ENCODE measurements at regions not wholly inside any gene's neighbourhood (a gene's known extent, or its start where the extent isn't known, plus 50 kb on each side); places are given as distances from the start of the nearest gene placed in this dataset.
"Not testable (repeated sequence)": the region's sequence is repeated elsewhere in the genome, so short reads cannot be mapped to it uniquely, and the experiment has no call there.

GRCh38 chr18:59059140-59059539, 80.5 kb upstream of the SEC11C start:
- no peak for DNase-seq

- DNase-seq = no peak
Measured at GRCh38 chr18:59060551-59060950, 79.1 kb upstream of the SEC11C start.

GRCh38 chr18:59061914-59062642, 77.6 kb upstream of the SEC11C start:
- DNase-seq = no peak

GRCh38 chr18:59062643-59063006, 77.1 kb upstream of the SEC11C start:
- DNase-seq = no peak

- DNase-seq = no peak
Measured at GRCh38 chr18:59063300-59063906, 76.3 kb upstream of the SEC11C start.

GRCh38 chr18:59063912-59064311, 75.8 kb upstream of the SEC11C start:
- DNase-seq = no peak

- DNase-seq = no peak
Measured at GRCh38 chr18:59065684-59066083, 74.0 kb upstream of the SEC11C start.

- DNase-seq = peak; percentile 10 to 25 (median 14)
Measured at GRCh38 chr18:59067873-59068272, 71.8 kb upstream of the SEC11C start.

GRCh38 chr18:59068276-59069071, 71.2 kb upstream of the SEC11C start:
- no peak for DNase-seq

GRCh38 chr18:59070181-59070912, 69.3 kb upstream of the SEC11C start:
- DNase-seq = peak; percentile 81 to 91 (median 90)

- DNase-seq = no peak
Measured at GRCh38 chr18:59072727-59073421, 66.8 kb upstream of the SEC11C start.

- DNase-seq = no peak
Measured at GRCh38 chr18:59075923-59076322, 63.8 kb upstream of the SEC11C start.

- DNase-seq = no peak
Measured at GRCh38 chr18:59079264-59079663, 60.4 kb upstream of the SEC11C start.

GRCh38 chr18:59079687-59080501, 59.8 kb upstream of the SEC11C start:
- DNase-seq = not testable (repeated sequence)

- no peak for DNase-seq
Measured at GRCh38 chr18:59083136-59083818, 56.4 kb upstream of the SEC11C start.

- no peak for DNase-seq
Measured at GRCh38 chr18:59085126-59085794, 54.4 kb upstream of the SEC11C start.

GRCh38 chr18:59085797-59086196, 53.9 kb upstream of the SEC11C start:
- no peak for DNase-seq

- DNase-seq = no peak
Measured at GRCh38 chr18:59086522-59086921, 53.2 kb upstream of the SEC11C start.

- no peak for DNase-seq
Measured at GRCh38 chr18:59087391-59087790, 52.3 kb upstream of the SEC11C start.

Data from suppressor macrophage (primary cell).